GM21717 (cell line): ENCODE measurements at regions not wholly inside any gene's neighbourhood (a gene's known extent, or its start where the extent isn't known, plus 50 kb on each side); places are given as distances from the start of the nearest gene placed in this dataset.

ENCODE experiments used
- ATAC-seq: cut with Tn5 transposase; IDR thresholded peaks from one replicate; pipeline ENCODE4 v1.9.1; 2021; ENCODE audit warnings: mild to moderate bottlenecking, moderate library complexity; ENCODE audit not compliant: unreplicated experiment

DNA sequence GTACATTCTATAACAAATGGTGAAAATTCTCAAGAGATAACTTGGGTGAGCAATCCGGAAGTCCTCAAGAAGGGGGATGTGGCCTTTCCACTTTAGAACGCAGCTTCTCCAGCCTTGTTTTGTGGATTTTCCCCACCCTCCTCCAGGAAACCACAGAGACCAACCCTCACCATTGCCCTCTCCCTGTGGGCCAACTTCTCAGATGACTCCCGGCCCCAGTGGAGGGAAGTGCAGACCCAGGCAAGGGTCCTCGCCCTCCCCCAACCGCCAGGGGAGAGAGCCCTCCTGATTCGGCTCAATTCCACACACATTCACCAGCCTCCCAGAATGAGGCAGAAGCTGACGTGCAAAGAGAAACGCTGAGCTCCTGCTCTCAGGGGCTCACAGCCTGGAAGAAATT, 277.2 kb downstream of the EIPR1 start:
- ATAC-seq, result no peak

DNA sequence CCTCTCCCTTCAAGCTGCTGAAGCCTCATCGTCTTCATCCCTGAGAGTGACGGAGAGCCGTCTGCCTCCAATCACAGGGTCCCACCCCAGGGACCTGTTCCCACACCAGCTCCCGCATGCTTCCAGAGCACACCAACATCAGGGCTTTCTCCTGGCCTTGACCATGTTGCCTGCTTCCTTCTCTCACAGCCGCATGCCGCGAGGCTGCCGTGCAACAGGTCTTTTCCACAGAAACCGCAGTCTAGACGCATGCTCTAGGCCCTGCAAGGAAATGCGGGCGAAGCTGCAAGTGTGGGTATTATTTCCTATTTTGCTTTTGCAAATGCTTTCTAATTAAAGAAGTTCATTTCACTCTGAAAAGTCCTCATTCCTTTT, 277.8 kb downstream of the EIPR1 start:
- ATAC-seq, result no peak

DNA sequence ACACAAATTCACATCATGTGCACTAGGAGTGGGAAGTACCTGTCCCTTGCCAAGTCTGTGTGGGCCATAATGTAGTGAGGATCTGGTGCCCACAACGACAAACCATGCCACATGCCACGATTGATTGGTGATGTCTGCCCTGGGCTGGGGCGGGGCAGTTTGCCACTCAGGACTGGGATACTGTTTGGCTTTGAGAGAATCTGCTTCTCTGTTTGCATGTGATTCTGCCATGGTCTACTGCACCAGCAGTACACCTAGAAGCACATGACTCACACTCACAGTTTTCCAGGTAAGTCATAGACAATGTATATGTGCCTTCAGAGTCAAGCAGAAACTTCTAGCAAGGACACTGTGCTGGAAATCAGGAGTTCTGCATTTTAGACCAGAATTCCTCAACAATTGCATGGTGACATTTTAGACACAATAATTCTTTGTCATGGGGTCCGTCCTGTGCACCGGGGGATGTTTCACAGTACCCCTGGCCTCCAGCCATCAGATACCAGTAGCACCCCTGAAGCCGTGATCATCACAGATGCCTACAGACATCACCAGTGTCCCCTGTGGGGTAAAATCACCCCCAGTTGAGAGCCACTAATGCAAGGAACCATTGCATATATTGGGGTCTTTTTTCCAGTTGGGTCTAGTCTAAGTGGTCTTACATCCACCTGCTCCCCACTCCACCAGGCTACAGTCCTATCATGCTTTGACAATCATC, 278.3 kb downstream of the EIPR1 start:
- no peak for ATAC-seq

DNA sequence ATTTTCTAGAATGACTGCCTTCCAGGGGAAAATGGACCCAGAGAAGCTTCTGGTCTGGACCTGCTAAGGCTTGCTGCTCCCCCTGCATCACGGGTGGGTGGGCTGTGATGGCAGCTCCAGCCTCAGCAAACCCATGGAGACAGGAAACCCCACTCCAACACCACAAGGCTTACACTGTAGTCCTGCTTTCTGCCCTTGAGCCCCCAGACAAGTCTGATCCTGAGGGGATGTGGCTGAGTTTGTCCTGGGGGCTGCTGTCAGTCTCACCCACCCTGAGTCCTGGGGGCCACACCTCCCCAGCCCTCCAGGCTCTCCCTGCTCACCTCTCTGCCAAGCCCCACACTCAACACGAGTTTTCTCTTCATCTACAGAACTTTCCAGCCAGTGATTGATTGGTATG, 279.4 kb downstream of the EIPR1 start:
- ATAC-seq, result no peak

DNA sequence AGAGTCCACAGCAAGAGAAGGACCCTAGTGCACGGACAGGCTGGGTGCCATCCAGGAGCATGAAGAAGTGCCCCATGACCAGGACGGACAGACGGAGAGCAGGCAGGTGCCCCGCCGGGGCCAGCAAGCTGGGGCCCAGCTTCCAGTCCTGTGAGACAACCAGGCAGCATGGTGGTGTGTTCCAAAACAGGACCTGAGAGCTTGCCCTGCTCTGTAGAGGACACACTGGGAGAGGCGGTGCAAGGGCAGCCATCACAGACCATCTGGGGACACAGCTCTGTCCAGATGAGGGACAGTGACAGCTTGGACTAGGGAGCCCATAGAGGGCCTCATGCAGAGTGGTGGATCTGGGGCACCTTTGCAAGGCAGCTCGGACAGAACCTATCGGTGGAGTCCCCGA, 279.8 kb downstream of the EIPR1 start:
- no peak for ATAC-seq

DNA sequence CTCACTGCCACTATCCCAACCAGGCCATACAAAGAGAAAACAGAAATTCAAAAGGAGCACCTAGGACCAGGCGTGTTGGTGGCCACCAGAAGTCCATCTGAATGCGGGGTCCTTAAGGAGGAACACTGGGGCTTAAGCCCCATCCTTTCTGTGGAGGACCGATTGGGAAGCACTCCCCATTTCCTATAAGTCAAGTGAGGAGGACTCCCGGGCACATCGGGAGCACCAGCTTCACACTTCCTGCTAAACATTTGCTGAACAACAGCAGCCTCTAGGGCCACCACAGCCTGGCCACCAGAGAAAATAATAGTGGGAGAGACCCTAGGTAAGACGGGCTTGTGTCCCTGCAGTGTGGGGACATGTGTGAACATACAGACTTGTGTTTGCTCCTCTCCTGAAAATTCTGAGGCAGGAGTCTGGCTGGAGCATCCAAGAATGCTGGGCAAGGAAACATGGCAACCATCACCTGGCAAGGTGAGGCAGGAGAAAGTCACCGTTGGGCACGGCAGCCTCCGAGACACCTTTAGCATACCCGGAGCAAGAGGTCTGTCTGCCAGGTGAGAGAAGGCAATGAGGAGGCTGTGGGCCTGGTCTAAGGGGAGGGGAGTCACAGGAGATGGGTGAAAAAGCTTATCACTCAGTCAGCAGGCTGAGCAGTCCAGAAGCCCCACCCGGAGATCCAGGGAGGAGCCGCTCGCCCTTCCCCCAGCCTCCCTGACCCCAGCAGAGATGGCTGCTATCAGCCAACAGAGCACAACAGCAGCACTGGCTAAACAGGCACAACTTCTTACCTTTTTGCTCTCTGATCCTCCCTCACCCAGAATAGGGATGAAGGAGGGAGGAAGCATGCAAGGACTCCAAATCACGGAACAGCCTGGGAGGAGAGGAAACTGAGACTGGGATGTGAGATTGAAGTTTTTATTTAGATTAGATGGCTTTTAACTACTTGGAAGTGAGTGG, 282.3 kb downstream of the EIPR1 start:
- no peak for ATAC-seq

DNA sequence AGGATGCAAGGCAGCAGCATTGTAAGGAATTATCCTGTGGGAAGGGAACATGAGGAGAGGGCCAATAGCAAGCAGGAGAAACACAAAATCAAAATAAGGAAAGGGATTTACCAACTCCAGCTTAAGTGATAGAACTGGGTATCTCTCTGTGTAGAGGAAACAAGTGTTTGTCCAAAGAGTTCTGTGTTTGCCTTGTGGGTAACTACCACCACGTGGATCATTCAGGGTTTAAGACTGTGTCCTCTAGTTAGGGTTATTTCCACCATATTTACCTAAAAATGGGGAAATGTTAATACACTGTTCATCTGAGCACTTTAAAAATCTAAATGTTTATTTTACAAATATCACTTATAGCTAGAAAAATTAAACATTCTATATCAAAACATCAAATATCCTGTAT, 283.3 kb downstream of the EIPR1 start:
- no peak for ATAC-seq

DNA sequence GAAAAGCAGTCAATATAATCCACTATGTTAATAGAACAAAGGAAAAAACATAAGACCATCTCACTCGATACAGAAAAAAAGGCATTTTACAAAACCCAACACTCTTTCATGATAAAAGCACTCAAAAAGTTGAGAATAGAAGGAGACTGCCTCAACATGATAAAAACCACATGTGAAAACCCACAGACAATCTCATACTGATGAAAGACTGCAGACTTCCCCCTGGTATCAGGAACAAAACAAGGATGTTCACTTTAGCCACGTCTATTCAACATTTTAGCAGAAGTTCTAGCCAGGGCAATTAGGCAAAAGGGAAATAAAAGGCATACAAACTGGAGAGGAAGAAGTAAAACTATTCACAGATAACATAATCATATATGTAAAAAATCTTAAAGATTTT, 285.9 kb downstream of the EIPR1 start:
- no peak for ATAC-seq

DNA sequence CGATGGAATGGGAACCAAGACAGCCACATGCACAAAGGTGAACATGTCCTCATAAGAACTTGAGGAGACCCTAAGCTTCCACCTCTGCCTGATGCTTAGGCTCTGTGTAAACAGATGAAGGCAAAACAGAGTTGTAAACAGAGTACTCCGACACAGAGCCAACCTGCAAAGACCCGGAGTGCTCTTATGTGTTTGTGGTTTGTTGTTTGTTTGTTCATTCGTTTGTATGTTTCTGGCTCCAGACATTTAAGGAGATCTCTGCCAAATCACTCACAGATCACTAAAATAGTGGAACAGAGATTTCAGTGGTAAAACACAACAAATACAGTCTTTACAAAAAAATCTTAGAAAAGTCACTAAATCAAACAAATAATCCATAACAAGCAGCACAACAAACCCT, 294.9 kb downstream of the EIPR1 start:
- no peak for ATAC-seq

DNA sequence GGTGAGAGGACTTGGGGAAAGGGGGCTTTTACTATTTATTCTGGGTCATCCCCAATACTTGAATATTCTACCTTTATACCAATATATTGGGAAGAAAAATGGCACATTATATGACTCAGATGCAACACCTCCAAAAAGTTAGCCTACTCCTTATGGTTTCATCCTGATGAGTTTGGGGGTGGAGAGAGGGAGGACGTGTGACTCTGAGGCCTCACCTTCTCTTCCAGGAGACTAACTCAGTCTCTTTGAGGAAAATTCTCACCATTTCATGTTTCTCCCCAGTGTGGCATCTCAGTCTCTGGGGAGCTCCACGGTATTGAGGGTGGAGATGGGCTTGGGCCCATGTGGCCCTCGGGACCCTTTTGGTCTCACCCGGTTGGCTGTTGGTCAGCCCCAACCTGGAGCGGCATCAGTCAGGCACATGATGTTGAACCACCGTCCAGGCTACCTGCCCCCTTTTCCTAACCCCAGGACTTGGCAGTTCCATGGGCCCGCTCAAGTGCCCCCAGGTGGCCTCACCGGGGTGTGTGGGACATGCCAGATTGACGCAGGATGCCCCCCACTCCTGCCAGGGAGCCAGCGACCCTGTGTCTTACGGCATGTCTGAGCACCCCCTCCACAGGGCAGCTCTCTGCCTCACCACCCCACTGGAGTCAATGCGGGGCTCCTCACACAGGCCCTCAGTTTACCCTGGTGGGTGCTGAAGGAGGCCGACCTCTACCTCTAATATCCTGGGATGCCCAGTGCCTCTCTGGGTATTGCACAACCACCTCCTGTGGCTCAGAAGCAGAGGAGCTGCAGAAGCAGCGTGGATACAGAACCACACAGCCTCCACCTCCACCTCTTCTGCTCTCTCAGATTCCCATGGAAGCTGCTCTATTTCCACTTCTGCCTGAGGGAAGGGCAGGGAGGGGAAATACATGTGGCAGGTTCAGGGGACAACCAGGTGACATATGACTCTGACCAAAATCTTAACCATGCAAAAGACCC, 297.4 kb downstream of the EIPR1 start:
- no peak for ATAC-seq

DNA sequence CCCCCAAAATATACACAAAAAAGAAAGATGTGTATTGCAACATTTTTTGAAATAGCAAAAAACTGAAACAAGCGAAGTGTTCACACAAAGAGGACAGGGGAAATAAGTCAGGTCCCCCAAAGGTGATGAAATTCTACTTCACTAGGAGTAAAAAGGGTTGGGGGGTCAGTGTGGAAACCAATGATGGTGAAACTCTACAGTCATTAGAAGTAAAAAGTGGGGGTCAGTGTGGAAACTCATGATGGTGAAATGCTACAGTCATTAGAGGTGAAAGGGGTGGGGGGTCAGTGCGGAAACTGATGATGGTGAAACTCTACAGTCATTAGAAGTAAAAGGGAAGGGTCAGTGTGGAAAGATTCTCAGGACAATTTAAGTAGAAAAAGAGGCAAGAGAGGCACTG, 298.2 kb downstream of the EIPR1 start:
- ATAC-seq, result no peak

DNA sequence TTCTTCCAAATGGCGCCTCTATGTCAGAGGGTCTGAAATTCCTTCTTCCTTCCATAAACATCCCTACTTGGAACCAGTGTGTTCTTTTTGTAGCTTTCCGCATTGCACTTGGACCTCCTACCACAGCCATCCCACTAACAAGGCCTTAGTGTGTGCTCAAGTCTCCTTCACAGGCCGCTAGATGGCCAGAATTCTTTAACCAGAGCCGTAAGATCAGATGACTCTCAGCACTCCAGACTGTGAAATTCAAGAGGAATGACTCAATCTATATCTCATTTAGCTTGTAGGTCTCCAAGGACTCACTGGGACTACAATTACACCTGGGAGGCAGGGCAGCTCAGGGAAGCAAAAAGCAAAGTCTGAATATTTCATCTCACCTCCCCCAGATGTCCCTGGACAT, 298.9 kb downstream of the EIPR1 start:
- no peak for ATAC-seq

DNA sequence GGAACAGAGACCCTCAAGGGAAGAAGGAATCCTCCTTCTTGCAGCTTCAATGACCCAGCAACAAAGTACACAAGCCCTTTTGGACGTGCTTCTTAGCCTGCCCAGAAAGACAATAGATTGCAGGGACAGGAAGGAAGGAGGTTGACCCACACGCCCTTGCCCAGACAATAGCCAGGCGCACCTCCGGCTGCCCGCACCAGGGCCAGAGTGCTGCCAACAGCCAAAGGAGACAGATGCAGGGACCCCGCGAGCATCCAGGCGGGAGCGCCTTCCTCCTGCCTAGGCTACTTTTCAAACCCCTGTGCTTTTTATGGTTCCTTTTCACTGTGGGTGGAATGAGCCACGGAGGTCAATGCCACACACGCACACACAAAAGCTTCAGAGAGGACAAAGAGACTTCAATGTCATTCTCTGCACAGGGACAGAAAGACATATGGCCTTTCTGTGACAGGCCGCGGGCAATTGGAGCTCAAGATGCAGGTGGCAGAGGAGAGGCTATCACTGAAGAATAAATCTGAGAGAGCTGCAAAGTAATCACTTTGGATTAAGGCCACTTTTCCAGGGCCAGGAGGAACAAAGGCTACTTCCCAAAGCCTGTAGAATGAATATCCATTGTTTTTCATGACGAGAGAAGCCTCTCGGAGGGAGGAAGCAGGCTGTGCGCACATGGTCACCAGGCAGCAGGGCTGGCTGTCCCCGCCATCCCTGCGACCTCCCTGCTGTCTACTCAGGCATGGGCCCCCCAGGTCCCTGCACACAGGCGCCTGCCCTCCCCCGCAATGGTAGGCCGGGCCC, 300.6 kb downstream of the EIPR1 start:
- no peak for ATAC-seq

DNA sequence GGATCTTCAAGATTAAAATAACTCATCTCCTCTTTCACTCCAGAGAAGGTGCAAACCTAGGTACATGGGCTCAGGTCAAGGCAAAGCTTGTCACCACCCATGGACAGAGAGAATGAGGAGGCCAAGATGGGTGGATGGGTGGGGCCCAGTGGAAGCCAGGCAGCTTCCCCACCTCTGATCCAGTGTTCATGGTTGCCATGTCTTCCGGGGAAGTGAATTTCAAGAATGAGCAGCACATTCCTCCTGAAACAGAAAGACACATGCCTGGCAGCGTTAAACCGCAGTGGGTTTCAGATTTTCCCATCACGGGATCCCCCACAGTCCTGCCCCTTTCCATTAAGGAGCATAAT, 301.7 kb downstream of the EIPR1 start:
- ATAC-seq, result no peak

DNA sequence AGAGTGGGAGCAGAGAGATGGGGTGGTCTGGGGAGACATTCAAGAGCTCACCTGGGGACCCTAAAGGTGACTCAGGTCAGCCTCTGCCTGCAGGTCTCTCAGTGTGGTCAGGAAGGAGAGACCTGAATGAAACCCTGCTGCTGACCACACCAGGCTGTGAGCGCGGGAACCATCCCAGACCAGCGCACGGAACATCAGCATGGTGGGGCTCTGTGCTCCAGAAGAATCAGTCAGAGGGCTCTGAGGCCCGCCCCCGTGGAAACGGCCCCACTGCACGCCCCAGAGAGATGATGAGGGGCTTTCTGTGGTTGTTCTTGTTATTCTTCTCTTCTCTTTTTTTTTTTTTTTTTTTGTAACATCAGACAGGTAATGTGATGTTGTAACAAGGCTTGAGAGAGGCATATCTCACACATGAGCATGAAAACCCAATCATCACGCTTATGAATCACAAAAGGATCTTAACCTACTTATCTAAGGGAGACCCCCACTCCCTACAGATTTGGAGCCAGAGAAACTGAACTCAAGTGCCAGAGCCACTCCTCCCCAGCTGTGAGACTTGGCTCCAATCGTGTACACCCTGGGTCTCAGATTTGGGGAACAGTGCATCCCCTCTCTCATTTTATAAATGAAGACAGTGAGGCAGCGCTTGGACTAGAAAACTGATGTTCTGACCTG, 302.2 kb downstream of the EIPR1 start:
- ATAC-seq, result no peak

DNA sequence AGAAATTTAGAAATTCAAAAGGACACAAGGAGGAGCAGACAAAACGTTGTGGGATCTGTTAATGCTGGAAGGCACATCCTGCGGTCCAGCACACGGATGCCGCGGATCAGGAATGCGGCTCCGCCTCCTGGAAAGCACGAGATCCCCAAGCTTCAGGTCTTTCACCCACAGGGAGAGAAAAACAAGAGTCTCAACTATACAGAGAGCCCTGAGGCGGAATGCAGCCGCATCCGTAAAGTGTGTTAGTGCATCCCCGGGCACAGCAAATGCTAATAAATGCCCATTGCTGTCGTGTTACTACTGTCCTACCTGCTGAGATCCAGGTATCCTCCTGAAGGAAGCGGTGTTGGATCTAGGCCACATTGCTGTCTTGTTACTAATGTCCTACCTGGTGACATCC, 303.9 kb downstream of the EIPR1 start:
- ATAC-seq, result no peak

DNA sequence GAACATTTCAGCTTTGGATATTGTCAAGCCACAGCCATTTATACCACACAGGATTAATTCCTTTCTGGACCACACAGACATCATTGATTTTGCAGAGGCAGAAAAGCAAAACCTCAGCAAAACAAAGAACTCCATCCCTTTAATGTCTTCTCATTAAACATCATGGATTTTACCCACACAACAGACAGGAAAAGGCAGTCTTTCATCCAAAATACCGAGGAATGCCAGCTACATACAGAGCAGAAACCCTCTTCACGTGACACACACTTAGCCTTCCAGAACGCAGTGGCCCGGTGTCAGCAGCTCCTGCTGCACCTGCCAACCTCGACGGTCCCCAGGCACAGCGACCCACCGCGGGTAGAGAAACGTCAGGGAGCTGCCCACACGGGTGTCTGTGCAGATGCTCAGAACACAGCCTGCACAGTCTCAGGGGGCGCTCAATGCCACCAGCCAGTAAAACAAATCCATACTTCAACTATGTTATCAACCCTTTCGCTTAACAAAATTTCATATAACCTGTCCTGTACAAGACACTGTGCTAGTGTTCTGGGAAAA, 304.5 kb downstream of the EIPR1 start:
- ATAC-seq, result no peak

DNA sequence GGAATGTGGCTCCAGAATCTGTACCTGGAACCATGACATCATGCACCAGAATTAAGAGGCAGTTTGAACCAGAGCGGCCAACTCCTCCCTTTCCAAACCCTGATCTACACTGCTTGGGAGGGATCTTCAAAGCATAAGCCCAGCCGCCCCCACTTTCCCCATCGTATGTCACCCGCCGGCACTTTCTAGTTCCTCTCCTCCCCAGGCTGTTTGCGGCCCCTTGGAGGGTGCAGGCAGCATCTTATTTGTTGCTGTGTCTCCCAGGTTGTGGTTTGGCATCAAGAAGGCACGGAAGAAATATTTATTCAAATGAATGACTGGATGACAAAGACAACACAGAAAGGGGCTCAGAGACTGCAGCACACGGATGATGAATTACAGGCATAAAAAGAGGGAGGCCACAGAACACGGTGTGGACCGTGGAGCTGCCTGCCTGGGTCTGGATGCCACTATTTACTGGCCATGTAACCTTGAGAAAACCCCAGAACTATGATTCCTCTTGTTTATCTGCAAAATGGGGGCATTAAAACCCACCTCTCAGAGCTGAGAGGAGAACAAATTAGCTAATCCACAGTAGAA, 305.8 kb downstream of the EIPR1 start:
- no peak for ATAC-seq

DNA sequence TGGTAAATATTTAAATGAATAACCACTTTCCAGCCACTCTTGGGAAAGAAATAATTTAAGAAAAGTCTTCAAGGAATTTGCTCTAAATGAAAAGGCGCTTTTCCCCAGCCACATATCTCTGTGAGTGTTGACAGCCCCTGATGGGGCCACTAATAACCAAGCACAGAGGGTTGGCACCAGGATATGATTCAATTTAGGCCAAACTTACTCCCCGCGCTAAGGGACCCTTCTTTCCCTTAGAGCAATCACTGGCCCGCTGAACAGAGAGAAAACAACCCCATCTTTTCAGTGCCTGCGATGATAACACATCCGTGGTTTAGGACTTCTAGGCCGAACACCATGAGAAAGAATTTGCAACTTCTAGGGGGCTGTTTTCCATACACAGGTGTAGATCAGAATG, 310.8 kb downstream of the EIPR1 start:
- no peak for ATAC-seq
